Cardiac fibroblast (primary cell): ENCODE measurements at regions not wholly inside any gene's neighbourhood (a gene's known extent, or its start where the extent isn't known, plus 50 kb on each side); places are given as distances from the start of the nearest gene placed in this dataset.

Experiments
- DNase-seq, 2 donors: peaks; one replicate each; pipeline versions ENCODE4 v3.0.0 to v3.0.0-alpha.2; 2010; ENCODE audit warnings: low read depth in 2 of 2
- H3K4me3 ChIP-seq, 2 donors: replicated peaks in 1 of 2; 1 replicate in 1 of 2; 2 replicates in 1 of 2; pipeline ENCODE4 v1.5.1; 2011; ENCODE audit warnings: low read depth in 2 of 2, low read length in 2 of 2, mild to moderate bottlenecking in 2 of 2, moderate library complexity in 1 of 2
- TF ChIP-seq, protein P1 (sequence below): IDR thresholded peaks from one replicate; pipeline ENCODE4 v1.5.1; 2011; ENCODE audit warnings: low read depth, mild to moderate bottlenecking, low read length, inconsistent platforms

GRCh38 chr12:43044241-43044640 is 454.7 kb upstream of the PRICKLE1 start:
- H3K4me3 ChIP-seq = no peak overlapping the region
- TF ChIP-seq, protein P1, sequence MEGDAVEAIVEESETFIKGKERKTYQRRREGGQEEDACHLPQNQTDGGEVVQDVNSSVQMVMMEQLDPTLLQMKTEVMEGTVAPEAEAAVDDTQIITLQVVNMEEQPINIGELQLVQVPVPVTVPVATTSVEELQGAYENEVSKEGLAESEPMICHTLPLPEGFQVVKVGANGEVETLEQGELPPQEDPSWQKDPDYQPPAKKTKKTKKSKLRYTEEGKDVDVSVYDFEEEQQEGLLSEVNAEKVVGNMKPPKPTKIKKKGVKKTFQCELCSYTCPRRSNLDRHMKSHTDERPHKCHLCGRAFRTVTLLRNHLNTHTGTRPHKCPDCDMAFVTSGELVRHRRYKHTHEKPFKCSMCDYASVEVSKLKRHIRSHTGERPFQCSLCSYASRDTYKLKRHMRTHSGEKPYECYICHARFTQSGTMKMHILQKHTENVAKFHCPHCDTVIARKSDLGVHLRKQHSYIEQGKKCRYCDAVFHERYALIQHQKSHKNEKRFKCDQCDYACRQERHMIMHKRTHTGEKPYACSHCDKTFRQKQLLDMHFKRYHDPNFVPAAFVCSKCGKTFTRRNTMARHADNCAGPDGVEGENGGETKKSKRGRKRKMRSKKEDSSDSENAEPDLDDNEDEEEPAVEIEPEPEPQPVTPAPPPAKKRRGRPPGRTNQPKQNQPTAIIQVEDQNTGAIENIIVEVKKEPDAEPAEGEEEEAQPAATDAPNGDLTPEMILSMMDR = no peak
- no peak for DNase-seq

GRCh38 chr12:43038991-43039390 is 449.4 kb upstream of the PRICKLE1 start:
- no peak for DNase-seq
- H3K4me3 ChIP-seq = no peak overlapping the region
- TF ChIP-seq, protein P1 = no peak

- H3K4me3 ChIP-seq = no peak overlapping the region
- TF ChIP-seq, protein P1 = no peak
- DNase-seq = peak in 1 of 2 donors; percentile 7
Observed at GRCh38 chr12:43029971-43030370, 440.4 kb upstream of the PRICKLE1 start.

GRCh38 chr12:43028826-43029225 is 439.3 kb upstream of the PRICKLE1 start:
- no peak overlapping the region for H3K4me3 ChIP-seq
- no peak for DNase-seq
- TF ChIP-seq, protein P1 = no peak

GRCh38 chr12:43022838-43023237 is 433.3 kb upstream of the PRICKLE1 start:
- H3K4me3 ChIP-seq = no peak overlapping the region
- TF ChIP-seq, protein P1 = no peak
- DNase-seq = no peak

- no peak for DNase-seq
- H3K4me3 ChIP-seq = no peak overlapping the region
- TF ChIP-seq, protein P1 = no peak
Observed at GRCh38 chr12:43015090-43015737, 425.7 kb upstream of the PRICKLE1 start.
